OCI-LY7 (cell line): ENCODE measurements at regions not wholly inside any gene's neighbourhood (a gene's known extent, or its start where the extent isn't known, plus 50 kb on each side); places are given as distances from the start of the nearest gene placed in this dataset.

Experiments used
- BruUV-seq: library from RNA; stranded (reverse); fragments of 400-500 nt; replicated peaks from 2 replicates; lab custom pipeline; 2021; lab: Mats Ljungman, UMichigan
- CTCF ChIA-PET: fragments of 300-600 bp; sonication (Branson Sonifier 250); formaldehyde crosslinking; loops from one replicate; lab custom pipeline; 2022; ENCODE audit warnings: antibody characterized with exemption; ENCODE audit not compliant: unreplicated experiment; lab: Charles Lee
- POLR2A ChIA-PET: fragments of 300-600 bp; sonication (Branson Sonifier 250); formaldehyde crosslinking; loops from one replicate; lab custom pipeline; 2022; ENCODE audit warnings: antibody characterized with exemption; lab: Charles Lee
- DNase-seq: peaks from one replicate; pipeline ENCODE4 v3.0.0-alpha.2; 2015; ENCODE audit warnings: low spot score
- H2AFZ ChIP-seq: fragments of 200-600 bp; sonication (generic), shearing (Covaris generic); 2 replicates; pipeline ENCODE4 v1.6.1; 2014; ENCODE audit warnings: mild to moderate bottlenecking, antibody characterized with exemption, low read length, moderate library complexity
- H3K27ac ChIP-seq: fragments of 200-600 bp; sonication (generic); 2 replicates; pipeline ENCODE4 v1.5.1; 2014; ENCODE audit warnings: mixed run types, low read depth, mild to moderate bottlenecking, moderate library complexity, low read length, inconsistent platforms; ENCODE audit not compliant: poor library complexity, severe bottlenecking
- H3K36me3 ChIP-seq: fragments of 200-600 bp; sonication (generic); 2 replicates; pipeline ENCODE4 v1.6.1; 2014; ENCODE audit warnings: mild to moderate bottlenecking, antibody characterized with exemption, low read length, moderate library complexity, mixed read lengths; ENCODE audit not compliant: insufficient read depth
- H3K4me1 ChIP-seq: fragments of 200-600 bp; sonication (generic); 2 replicates; pipeline ENCODE4 v1.5.1; 2014; ENCODE audit warnings: mild to moderate bottlenecking, low read length; ENCODE audit not compliant: insufficient read depth, poor library complexity, severe bottlenecking
- H3K4me2 ChIP-seq: fragments of 200-600 bp; sonication (generic); 2 replicates; pipeline ENCODE4 v1.6.1; 2014; ENCODE audit warnings: mild to moderate bottlenecking, low read length
- H3K4me3 ChIP-seq: fragments of 200-600 bp; sonication (generic); 2 replicates; pipeline ENCODE4 v1.5.1; 2014; ENCODE audit warnings: mild to moderate bottlenecking, low read depth, low read length; ENCODE audit not compliant: poor library complexity, severe bottlenecking
- H3K79me2 ChIP-seq: fragments of 200-600 bp; sonication (generic); 2 replicates; pipeline ENCODE4 v1.6.1; 2016; ENCODE audit warnings: low read depth, mild to moderate bottlenecking, low read length, moderate library complexity, mixed read lengths; ENCODE audit not compliant: insufficient read depth
- H3K9me2 ChIP-seq: fragments of 200-600 bp; sonication (generic); 2 replicates; pipeline ENCODE4 v1.6.1; 2016; ENCODE audit warnings: mild to moderate bottlenecking, low read length, mixed read lengths; ENCODE audit not compliant: insufficient read depth
- H3K9me3 ChIP-seq: fragments of 200-600 bp; sonication (generic); 2 replicates; pipeline ENCODE4 v1.6.1; 2014; ENCODE audit warnings: mild to moderate bottlenecking, mixed run types, low read length, mixed read lengths
- H4K20me1 ChIP-seq: fragments of 200-600 bp; sonication (generic); 2 replicates; pipeline ENCODE4 v1.6.1; 2014; ENCODE audit warnings: mild to moderate bottlenecking, antibody characterized with exemption, low read length, moderate library complexity, mixed read lengths; ENCODE audit not compliant: insufficient read depth
- CTCF ChIP-seq: fragments of 200-600 bp; sonication (generic); conservative IDR thresholded peaks from 2 replicates; pipeline ENCODE4 v1.5.1; 2014; ENCODE audit warnings: mild to moderate bottlenecking, antibody characterized with exemption, low read length, moderate library complexity, mixed read lengths
- EZH2phosphoT487 ChIP-seq: fragments of 200-600 bp; sonication (generic); IDR thresholded peaks from 2 replicates; pipeline ENCODE4 v1.6.1; 2018; ENCODE audit warnings: low read depth, borderline replicate concordance, mild to moderate bottlenecking, mixed run types, antibody characterized with exemption, low read length, moderate library complexity, mixed read lengths
- intact Hi-C: fragments of 100-400 bp; cut with micrococcal nuclease; formaldehyde crosslinking; loops from one replicate; pipeline ENCODE4 v1.10.0; 2022; ENCODE audit not compliant: unreplicated experiment

DNA sequence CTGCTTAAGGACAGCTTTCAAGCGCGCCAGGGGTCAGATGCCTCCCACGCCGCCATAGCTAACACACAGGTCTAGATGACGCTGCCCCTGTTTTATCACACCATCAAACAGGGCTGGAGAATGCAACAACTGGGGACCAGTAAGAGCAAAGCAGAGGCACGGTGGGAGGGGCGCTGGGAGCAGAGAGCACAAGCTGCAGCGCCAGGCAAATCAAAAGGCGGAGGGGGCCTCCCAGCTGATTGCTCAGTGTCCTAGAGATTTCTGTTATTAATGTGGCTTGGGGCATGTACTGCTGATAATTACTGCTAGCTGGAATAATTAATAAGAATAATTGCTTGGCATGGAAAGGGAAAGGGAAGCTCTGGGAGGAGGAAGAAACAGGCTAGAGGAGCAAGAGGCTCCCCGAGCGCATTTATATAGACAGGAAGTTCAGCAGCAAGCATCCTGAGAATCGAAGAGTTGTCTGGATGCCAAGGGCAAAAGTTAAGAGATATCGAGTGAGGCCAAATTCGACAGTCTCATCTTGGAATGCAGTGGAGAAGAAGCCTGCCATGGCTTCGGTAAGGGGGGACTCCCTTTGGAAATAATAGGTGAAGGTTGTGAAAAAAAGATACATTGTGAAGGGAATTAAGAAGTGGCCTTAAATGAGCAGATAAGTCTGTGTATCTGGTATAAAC, 104.5 kb upstream of the ZNF521 start:
- ChIA-PET CTCF (no interaction called here), POLR2A (no interaction called here)
- Histone ChIP-seq H2AFZ (no peak overlapping the region), H3K27ac (no peak overlapping the region), H3K36me3 (no peaks in the 10 kb centered on the region), H3K9me3 (no peaks in the 10 kb centered on the region), H3K4me1 (no peaks in the 10 kb centered on the region), H3K9me2 (no peaks in the 10 kb centered on the region), H3K79me2 (no peaks in the 10 kb centered on the region), H4K20me1 (no peaks in the 10 kb centered on the region), H3K4me2 (no peak overlapping the region), H3K4me3 (no peak overlapping the region)
- no TSS peak for BruUV-seq
- intact Hi-C loops = loop anchor here (10.0 kb wide), 1 partner anchor 378 kb away; no protein-coding TSS in a partner anchor
- no peak for DNase-seq
- TF ChIP-seq EZH2phosphoT487 = no peak
- TF ChIP-seq CTCF = no peak

- ChIA-PET CTCF (no interaction called here), POLR2A (no interaction called here)
- no peak for TF ChIP-seq CTCF
- TF ChIP-seq EZH2phosphoT487 = no peak
- H3K4me3 ChIP-seq = no peak overlapping the region
- H4K20me1 ChIP-seq = no peaks in the 10 kb centered on the region
- no peaks in the 10 kb centered on the region for H3K9me2 ChIP-seq
- DNase-seq = no peak
- H3K36me3 ChIP-seq = no peaks in the 10 kb centered on the region
- no peaks in the 10 kb centered on the region for H3K9me3 ChIP-seq
- H3K4me2 ChIP-seq = no peak overlapping the region
- no peak overlapping the region for H2AFZ ChIP-seq
- H3K79me2 ChIP-seq = no peaks in the 10 kb centered on the region
- BruUV-seq = no TSS peak
- intact Hi-C loops = loop anchor here (10.0 kb wide), 1 partner anchor 379 kb away; no protein-coding TSS in a partner anchor
- H3K27ac ChIP-seq = no peak overlapping the region
- H3K4me1 ChIP-seq = no peaks in the 10 kb centered on the region
These were observed 103.7 kb upstream of the ZNF521 start for GRCh38 chr18:25455646-25456045.

DNA sequence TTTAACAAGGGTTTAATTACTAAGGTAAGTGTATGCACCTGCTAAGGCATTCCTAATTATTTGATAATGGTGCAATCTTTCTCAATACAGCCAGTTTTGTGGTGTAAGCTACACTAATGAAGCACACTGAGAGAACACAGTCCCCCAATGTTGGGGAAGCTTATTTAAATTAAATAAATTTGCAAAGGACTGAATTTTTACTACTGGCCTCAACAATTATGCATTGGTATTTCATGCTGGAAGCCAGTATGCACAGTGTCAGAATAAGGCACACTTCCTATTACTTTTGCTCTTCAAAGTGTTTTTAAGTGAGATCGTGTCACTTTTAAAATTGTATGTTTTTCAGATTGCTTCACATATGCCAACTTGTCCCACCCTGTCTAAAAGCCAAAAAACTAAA, 103.2 kb upstream of the ZNF521 start:
- no peaks in the 10 kb centered on the region for H3K79me2 ChIP-seq
- TF ChIP-seq EZH2phosphoT487 (no peak), CTCF (no peak)
- H3K9me3 ChIP-seq = no peaks in the 10 kb centered on the region
- ChIA-PET POLR2A (no interaction called here), CTCF (no interaction called here)
- intact Hi-C loops = loop anchor here (10.0 kb wide), 1 partner anchor 380 kb away; no protein-coding TSS in a partner anchor
- H3K36me3 ChIP-seq = no peaks in the 10 kb centered on the region
- no peak for DNase-seq
- no TSS peak for BruUV-seq
- H3K4me3 ChIP-seq = no peak overlapping the region
- H3K9me2 ChIP-seq = no peaks in the 10 kb centered on the region
- no peaks in the 10 kb centered on the region for H3K4me1 ChIP-seq
- H2AFZ ChIP-seq = no peak overlapping the region
- no peak overlapping the region for H3K27ac ChIP-seq
- H3K4me2 ChIP-seq = no peak overlapping the region
- H4K20me1 ChIP-seq = no peaks in the 10 kb centered on the region
